DOHH2 (cell line): ENCODE measurements at regions not wholly inside any gene's neighbourhood (a gene's known extent, or its start where the extent isn't known, plus 50 kb on each side); places are given as distances from the start of the nearest gene placed in this dataset.

ENCODE experiments used
- H3F3A ChIP-seq: fragments of 200-600 bp; sonication (generic), shearing (Covaris generic); 2 replicates; pipeline ENCODE4 v1.6.0; 2016; ENCODE audit warnings: antibody characterized with exemption, mild to moderate bottlenecking; ENCODE audit not compliant: control insufficient read depth, insufficient read depth
- H3K27ac ChIP-seq: fragments of 200-600 bp; sonication (generic); 2 replicates; pipeline ENCODE4 v1.5.1; 2014; ENCODE audit warnings: low read depth, mild to moderate bottlenecking, low read length, moderate library complexity
- H3K27me3 ChIP-seq: fragments of 200-600 bp; sonication (generic); 2 replicates; pipeline ENCODE4 v1.6.1; 2014; ENCODE audit warnings: mild to moderate bottlenecking, low read length, mixed read lengths; ENCODE audit not compliant: control insufficient read depth
- H3K36me3 ChIP-seq: fragments of 200-600 bp; sonication (generic); 2 replicates; pipeline ENCODE4 v1.6.1; 2014; ENCODE audit warnings: mild to moderate bottlenecking, low read length, moderate library complexity, mixed read lengths; ENCODE audit not compliant: control insufficient read depth
- H3K4me1 ChIP-seq: fragments of 200-600 bp; sonication (generic); 2 replicates; pipeline ENCODE4 v1.6.1; 2014; ENCODE audit warnings: mild to moderate bottlenecking, low read length, mixed read lengths; ENCODE audit not compliant: control insufficient read depth
- H3K4me2 ChIP-seq: fragments of 200-600 bp; sonication (generic); 2 replicates; pipeline ENCODE4 v1.6.0; 2014; ENCODE audit warnings: mild to moderate bottlenecking, low read length, moderate library complexity
- H3K4me3 ChIP-seq: fragments of 200-600 bp; sonication (generic); 2 replicates; pipeline ENCODE4 v1.5.1; 2014; ENCODE audit warnings: mild to moderate bottlenecking, low read length, mixed read lengths
- H3K79me2 ChIP-seq: fragments of 200-600 bp; sonication (generic); 2 replicates; pipeline ENCODE4 v1.6.1; 2014; ENCODE audit warnings: mild to moderate bottlenecking, low read length, mixed read lengths; ENCODE audit not compliant: control insufficient read depth
- H3K9me2 ChIP-seq: fragments of 200-600 bp; sonication (generic); replicated peaks from 2 replicates; pipeline ENCODE4 v1.6.1; 2014; ENCODE audit warnings: mild to moderate bottlenecking, low read length, mixed read lengths; ENCODE audit not compliant: control insufficient read depth
- H3K9me3 ChIP-seq: fragments of 200-600 bp; sonication (generic); 2 replicates; pipeline ENCODE4 v1.6.1; 2014; ENCODE audit warnings: antibody characterized with exemption, low read length, mixed read lengths; ENCODE audit not compliant: control insufficient read depth, insufficient read depth
- H4K20me1 ChIP-seq: fragments of 200-600 bp; sonication (generic); 2 replicates; pipeline ENCODE4 v1.6.0; 2014; ENCODE audit warnings: low read depth, mild to moderate bottlenecking, antibody characterized with exemption, low read length, moderate library complexity; ENCODE audit not compliant: control insufficient read depth, insufficient read depth
- CTCF ChIP-seq: fragments of 200-600 bp; sonication (generic); IDR thresholded peaks from one replicate; pipeline ENCODE4 v1.5.1; 2014; ENCODE audit warnings: antibody characterized with exemption, mild to moderate bottlenecking, low read depth, low read length; ENCODE audit not compliant: poor library complexity, severe bottlenecking
- EZH2phosphoT487 ChIP-seq: fragments of 200-600 bp; sonication (generic); IDR thresholded peaks from 2 replicates; pipeline ENCODE4 v1.6.1; 2017; ENCODE audit warnings: borderline replicate concordance, mild to moderate bottlenecking, antibody characterized with exemption, low read length, moderate library complexity, mixed read lengths

- H3K27ac ChIP-seq = no peak overlapping the region
- H3K4me2 ChIP-seq = no peak overlapping the region
- H4K20me1 ChIP-seq = no peaks in the 10 kb centered on the region
- H3K9me2 ChIP-seq = no peaks in the 10 kb centered on the region
- H3K79me2 ChIP-seq = no peaks in the 10 kb centered on the region
- no peaks in the 10 kb centered on the region for H3F3A ChIP-seq
- no peaks in the 10 kb centered on the region for H3K9me3 ChIP-seq
- H3K4me1 ChIP-seq = no peaks in the 10 kb centered on the region
- H3K36me3 ChIP-seq = no peaks in the 10 kb centered on the region
- H3K4me3 ChIP-seq = no peak overlapping the region
- no peaks in the 10 kb centered on the region for H3K27me3 ChIP-seq
- TF ChIP-seq CTCF (no peak), EZH2phosphoT487 (no peak)
Measured at GRCh38 chr10:47176903-47177868, 122.8 kb upstream of the GDF10 start.

GRCh38 chr10:47178537-47179290 is 121.3 kb upstream of the GDF10 start:
- Histone ChIP-seq H4K20me1 (no peaks in the 10 kb centered on the region), H3K4me3 (no peak overlapping the region)

GRCh38 chr10:47179291-47179647 is 120.7 kb upstream of the GDF10 start:
- Histone ChIP-seq H3K9me2 (no peaks in the 10 kb centered on the region), H3K4me3 (no peak overlapping the region), H3K79me2 (no peaks in the 10 kb centered on the region), H4K20me1 (no peaks in the 10 kb centered on the region), H3K27me3 (no peaks in the 10 kb centered on the region), H3K27ac (no peak overlapping the region), H3K4me2 (no peak overlapping the region), H3K4me1 (no peaks in the 10 kb centered on the region), H3F3A (no peaks in the 10 kb centered on the region), H3K9me3 (no peaks in the 10 kb centered on the region), H3K36me3 (no peaks in the 10 kb centered on the region)
- no peak for TF ChIP-seq EZH2phosphoT487
- no peak for TF ChIP-seq CTCF

More at GRCh38 chr10:47178537-47179290, 121.3 kb upstream of the GDF10 start:
- no peaks in the 10 kb centered on the region for H3K27me3 ChIP-seq
- no peaks in the 10 kb centered on the region for H3K9me2 ChIP-seq
- no peaks in the 10 kb centered on the region for H3K4me1 ChIP-seq
- no peaks in the 10 kb centered on the region for H3K36me3 ChIP-seq
- no peaks in the 10 kb centered on the region for H3F3A ChIP-seq
- TF ChIP-seq EZH2phosphoT487 = no peak
- no peak for TF ChIP-seq CTCF
- H3K27ac ChIP-seq = no peak overlapping the region
- no peaks in the 10 kb centered on the region for H3K79me2 ChIP-seq
- no peaks in the 10 kb centered on the region for H3K9me3 ChIP-seq
- H3K4me2 ChIP-seq = no peak overlapping the region
